HT1080 (cell line): ENCODE measurements at regions not wholly inside any gene's neighbourhood (a gene's known extent, or its start where the extent isn't known, plus 50 kb on each side); places are given as distances from the start of the nearest gene placed in this dataset.

Experiments
- DNase-seq: peaks from one replicate; pipeline ENCODE4 v3.0.0-alpha.2; 2015; ENCODE audit warnings: low read depth

DNA sequence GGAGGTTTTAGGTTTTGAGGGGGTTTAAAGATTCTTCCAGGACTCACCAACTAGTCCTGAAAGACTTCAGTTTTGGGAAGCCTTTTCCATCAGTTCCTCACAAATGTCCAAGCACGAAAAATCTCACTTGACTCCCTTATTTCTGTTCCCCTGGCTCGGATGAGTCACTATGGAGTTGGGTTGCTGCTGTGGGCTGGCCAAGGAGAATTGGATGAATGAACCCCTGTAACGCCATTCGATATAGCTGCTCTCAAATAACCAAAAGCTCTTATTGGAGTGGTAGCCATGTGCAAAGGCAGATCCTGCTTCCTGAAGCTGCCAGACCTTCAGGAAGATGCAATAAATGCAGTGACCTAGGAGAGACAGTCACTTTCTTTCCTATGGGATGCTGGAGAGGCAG, 417.0 kb downstream of the ZNF521 start:
- DNase-seq = no peak

DNA sequence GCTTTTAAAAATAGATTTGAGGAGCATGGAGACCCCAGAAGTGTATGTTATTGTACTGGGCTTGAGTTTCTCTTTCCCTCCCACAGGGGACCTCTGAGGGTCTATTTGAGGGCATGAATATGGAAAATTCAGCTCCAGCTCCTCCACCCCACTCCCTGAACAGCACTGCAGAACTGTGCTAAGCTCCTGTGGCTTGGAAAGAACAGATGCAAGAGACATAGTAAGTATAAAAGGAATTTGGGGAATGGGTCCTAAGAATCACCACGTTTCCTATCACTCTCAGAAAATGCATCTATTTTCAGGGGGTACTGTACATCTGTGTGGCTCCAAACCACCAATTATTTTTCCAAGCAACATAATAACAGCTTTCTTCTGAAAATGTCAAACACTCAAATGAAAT, 416.1 kb downstream of the ZNF521 start:
- DNase-seq = no peak

DNA sequence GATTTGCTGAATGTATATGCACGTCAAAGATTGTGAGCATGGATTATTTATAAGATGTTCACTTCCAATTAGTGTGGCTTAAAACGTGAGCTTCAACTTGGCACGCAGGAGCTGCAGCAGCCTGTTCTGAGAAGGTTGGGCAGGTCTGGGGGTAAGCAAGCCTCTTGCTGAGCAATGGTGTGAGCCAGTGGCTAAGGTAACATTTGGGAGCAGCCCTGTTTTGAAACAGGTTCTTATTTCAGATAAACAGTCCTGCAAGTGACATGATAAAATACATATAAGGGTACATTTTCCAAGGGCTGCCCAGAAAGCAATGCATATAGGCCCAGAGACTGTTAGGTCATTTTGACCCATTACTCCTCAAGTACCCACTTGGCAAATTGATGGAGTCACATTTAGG, 415.3 kb downstream of the ZNF521 start:
- no peak for DNase-seq

DNA sequence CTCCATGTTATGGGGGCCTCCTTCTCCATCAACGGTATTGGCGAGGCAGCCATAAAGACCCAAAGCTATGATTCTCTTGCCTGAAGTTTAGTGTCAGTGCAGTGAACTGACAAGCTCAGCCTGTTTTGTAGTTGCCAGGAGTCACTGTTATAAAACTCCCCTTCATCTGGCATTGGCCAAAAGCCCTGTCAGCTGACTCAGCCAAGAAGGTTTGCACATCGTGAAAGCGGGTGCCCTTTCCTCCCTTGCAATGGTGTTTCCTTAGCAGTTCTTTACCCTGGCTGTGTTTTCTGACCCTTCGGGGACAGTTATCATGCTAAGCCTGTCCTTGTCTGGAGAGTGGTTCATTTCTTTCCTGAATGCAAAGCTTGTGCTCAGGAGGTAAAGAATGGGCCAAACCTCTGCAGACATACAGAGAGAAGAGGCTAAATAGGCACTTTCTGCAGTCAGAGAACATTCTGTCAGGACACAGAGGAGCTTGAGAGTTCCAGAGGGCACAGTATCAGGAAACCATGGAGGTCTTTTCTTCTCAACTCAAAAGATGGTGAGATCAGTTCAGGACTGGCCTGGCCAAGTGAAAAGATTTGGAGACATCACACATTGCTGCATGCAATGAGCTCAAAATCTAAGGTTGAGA, 414.2 kb downstream of the ZNF521 start:
- no peak for DNase-seq

DNA sequence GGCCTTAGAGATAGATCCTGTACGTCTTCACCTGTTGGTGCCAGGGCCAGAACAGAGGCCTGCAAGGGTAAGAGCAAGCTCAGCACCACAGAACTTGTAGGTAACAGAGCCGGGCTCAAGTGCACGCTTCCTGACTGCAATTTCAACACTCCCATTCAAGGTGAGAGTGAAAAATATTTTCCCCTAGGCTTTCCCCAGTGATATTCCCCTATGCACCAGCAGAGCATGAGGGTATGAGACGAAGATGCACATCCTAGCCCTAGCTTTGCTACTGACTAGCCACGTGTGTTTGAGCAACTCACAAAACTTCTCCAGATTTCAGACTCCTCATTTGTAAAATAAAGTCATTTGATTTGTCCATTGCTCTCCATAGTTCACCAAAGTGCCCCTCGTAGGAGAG, 411.6 kb downstream of the ZNF521 start:
- DNase-seq = no peak

DNA sequence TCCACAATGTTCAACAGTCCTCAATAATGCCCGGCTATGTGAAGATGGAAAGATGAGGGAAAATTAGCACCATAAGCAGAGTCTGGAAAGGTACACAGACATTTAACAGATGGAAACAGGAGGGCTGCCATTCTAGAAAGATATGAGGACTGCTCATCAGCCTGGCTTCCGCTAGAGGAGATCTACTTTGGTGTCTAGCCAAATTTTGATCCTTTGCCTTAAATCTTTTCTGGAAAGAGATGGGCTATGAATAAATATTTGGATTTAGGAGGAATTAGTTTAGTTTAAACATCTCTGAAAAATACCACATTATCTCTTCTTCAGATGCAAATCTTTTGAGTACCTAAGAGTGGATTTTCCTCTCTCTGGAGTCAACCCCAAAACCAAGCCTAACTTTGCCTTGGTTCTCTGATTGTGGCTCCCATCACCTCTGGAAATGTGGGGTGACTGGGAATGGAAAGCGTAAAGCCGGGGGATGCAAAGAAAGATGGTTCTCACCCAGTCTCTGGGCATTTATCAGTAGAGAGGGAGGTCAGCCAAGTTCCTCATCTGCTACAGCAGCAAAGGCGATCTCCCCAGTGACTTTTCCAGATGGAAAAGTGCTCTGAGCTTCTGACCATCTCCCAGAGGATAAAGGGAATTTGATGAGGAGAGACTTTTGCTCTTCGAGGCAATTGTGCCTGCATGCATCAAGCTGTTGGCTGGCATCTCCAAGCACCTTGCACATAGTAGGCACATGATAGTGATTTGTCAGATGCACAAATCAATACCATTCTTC, 410.6 kb downstream of the ZNF521 start:
- DNase-seq = no peak

DNA sequence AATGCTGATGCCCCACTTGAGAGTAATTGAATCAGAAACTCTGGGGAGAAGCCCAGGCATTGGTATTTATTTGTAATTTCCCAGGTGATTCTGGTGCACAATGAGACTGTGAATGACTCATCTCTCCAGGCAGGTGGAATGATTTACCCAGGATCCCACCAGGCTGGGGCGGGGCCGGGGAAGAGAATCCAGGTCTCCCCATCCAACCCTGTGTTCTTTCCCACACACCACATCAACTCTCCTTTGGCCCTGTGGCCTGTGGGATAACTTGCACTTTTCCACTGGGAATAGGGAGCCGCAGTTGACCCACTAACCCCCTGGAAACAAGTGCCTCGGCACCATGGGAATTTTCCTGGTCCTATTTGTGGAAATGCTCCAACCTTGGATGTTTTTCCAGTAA, 409.8 kb downstream of the ZNF521 start:
- DNase-seq = no peak

DNA sequence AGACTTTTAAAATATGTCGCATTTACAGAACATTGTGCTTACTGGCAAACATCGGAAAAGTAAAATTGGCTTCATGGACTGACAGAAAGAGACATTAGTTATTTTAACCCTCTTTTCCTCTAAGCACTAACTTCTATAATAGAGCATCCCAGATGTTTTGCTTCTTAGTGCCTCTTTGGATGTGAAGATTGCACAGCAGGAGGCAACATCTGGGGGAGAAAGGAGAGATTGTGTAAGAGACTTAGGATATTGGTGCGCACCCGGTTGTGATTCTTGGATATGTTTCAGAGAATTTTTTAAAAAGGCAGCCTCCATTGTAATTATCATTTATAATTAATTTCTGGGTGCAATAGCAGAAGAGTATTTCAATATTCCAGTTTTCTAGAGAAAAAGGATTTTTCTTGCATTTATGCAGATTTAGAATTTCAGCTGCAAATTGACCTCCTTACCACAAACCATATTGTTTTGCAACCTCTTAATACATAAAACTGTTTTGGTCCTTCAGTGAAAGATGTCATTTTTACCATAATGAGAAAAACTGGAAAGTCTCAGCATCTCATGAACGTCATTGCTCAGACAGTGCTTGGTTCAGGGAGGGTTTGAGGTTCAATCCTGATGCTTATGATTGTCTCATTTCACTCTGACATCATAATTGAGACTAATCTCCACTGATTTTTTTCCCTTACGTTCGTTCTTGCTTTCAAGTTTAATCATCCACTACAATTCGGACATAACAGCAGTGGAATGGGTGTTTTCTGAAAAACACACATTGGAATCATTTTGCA, 404.3 kb downstream of the ZNF521 start:
- no peak for DNase-seq

DNA sequence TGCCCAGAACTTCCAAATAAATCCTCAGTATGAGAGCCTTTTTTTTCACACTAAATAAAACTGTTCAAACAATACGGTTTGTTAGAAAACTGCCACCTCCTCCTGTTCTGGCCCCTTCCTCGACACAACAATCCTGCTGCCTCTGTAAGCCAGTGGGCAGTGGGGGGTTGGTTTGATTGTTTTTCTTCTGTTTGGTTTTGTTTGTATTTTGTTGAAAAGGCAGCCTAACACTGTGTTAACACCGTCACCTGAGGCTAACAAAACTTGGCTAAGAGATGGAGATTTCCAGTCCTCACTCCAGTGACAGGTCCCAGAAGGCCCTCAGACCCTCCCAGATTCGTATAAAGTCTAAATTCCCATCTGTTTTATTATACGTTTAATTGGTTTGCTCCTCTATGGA, 402.1 kb downstream of the ZNF521 start:
- no peak for DNase-seq

DNA sequence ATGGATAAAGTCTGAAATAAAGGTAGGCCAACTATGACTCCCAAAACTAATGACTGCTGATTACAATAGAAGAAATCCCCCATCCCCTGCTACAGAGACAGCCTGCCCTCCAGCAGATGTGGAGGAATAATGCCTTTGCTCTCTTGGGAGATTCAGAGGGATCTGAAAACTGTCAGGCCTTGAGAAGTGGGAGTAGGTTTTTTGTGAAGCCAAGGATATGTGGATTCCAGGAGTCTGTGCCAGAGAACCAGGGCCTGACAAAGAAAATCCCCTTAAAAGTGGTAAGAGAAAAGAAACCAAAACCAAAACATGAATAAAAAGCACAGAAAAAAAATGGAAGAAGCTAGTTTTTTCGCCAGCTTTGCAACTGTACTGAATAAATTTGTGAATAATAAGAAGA, 397.6 kb downstream of the ZNF521 start:
- DNase-seq = no peak

DNA sequence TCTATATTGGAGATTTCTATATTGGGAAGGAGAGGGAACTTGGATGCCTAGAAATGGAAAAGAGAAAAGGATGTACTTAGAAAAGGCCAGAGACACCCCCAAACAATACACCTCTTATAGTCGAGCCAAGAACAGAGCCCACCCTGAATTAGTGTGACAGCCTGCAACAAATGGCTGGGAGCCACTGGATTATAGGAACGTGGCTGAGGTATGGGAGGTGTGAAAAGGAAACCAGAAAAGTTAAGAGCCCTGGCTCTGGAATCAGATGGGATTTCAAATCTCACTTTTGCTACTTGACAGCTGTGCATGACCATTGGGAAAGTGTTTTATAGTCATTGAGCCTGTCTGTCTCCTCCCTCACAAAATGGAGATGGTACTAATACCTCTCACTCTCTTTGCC, 394.0 kb downstream of the ZNF521 start:
- DNase-seq = no peak

DNA sequence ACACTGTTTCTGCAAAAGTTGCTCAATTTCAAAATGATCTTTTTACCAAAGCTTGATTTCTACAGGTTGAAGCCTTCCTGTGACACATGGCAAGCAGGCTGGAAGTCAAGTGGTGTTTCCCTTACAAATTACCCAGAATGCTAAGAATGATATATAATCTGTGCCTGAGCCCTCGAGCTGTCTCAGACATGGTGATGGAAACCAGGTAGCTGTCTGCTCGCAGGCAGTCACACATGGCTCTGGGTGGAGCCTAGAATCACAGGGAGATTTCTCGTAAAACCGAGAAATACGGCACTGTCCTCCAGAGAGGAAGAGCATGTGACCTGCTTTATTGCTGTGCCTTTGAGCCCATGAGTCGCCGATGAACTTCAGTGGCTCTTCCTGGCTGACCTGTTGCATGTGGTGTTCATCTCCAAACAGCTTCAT, 392.9 kb downstream of the ZNF521 start:
- peak; percentile 18 for DNase-seq

DNA sequence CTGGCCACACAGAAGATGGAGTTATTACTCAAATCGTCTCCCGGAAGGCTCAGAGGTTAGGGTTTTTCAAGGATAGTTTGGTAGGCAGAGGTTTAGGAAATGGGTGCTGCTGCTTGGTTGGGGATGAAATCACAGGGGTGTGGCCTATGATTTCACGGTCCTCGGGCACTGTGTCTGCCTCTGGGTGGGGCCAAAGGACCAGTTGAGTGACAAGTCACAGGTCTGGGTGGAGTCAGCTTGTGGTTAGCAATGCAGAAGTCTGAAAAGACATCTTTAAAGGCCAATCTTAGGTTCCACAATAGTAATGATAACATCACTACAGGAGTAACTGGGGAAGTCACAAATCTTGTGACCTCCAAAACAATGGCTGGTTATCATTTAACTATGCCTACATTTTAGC, 387.8 kb downstream of the ZNF521 start:
- peak; percentile 53 for DNase-seq

DNA sequence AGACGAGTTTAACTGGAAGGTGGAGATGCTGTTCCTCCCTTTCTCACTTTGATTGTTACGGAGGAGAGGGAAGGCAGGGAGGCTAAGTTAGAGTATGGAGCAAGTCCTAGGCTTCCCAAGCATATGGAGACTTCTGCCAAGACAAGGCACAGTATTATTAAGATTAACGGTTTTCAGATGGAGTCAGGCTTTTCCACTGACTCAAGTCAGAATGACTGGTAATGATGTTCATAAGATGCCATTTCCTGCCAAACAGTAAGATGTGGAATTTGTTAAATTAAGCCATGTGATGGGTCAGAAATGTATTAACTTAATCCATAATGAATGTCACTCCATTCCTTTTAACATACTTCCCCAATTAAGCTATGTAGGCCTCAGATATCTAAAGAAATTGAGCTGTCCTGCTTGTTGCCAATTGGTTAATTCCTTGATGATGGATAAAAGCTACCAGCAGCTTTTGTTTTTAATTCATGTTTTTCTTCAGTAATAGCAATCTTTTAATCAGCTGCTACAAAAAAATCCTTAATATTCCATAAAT, 383.7 kb downstream of the ZNF521 start:
- DNase-seq = no peak

DNA sequence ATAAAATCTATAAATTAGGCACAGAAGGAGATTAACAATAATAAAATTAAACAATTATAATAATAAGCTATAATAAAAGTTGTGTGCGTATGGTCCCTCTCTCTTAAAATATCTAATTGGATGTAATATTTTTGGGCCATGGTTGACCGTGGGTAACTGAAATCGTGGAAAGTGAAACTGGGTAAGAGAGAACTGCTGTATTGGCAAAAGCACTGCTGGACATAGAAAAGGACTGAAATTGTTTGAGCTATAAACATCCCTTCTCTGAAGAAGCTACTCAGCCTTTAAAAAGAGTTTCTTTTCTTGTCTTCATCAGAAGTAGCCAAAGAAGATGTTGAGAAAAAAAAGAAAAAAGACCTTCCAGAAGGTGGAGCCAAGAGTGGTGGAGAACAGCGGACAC, 379.4 kb downstream of the ZNF521 start:
- no peak for DNase-seq

DNA sequence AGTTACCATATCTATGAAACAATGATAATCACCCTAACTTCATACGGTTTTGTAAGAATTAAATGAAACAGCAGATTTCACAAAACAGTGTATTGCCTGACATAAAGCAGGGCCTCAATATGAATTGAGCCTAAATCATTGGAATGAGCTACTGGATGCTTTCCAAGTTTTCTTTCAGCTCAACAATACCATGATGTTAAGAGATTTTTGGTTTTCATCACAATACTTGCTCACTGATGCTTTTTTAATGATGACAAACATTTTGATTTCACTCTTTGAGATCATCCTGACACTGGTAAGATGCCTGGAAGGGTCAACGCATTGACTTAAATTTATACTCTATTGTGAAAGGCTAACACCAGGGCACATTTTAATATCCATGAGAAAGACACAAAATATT, 377.5 kb downstream of the ZNF521 start:
- no peak for DNase-seq

DNA sequence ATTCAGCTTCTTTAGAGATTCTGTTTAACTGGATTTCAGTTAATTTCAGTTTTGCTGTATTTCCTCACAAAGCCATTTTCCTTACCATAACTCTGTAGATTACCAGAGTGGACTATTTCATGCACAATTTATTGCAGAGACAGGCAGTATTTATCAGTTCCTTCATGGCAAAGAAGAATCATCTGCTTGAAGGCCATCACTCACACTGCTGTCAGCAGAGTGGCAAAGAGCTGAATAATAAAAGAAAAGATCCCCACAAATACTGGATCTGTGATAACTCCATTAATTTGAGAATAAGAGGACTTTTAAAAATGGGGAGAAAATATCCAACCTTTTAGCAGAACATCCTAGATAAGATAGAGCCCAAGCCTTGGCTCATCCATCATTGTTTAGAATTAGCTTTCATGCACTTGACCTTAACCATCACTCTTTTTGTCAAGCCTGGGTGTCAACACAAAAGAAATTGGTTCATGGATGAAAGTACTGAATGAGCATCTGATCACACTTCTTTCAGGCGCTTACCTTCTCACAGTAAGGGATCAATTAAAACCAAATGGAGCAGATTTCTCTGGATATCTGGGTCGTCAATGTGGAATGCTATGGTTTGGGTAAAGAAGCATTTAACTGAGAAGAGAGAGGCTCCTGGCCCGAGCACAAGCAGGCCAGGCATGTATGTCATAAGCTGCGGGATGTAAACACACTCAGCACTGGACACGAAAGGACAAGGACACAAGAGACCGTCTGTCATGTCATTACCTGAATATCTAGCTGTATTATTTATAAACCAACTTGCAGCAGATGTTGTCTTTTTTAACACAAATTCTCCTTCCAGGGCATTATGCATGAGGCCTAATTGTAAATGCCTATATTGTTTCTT, 376.2 kb downstream of the ZNF521 start:
- DNase-seq = no peak

DNA sequence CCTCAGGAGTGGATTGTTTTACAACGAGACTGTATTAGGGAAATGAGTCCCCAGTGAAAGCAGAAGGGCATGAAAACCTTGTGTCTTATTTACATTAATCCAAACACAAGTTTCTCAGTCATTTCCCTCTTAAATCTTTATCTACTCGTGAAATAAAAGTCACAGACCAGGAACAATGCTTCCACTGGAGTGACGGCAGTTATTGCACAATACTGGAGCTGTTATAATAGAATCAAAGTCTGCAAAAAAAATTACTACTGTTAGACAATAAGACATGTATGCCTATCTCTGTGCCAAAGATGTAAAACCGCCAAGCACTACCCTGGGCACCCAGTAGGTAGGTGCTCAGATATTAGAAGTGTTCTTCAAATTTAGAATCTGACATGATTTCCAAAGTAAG, 375.5 kb downstream of the ZNF521 start:
- no peak for DNase-seq

DNA sequence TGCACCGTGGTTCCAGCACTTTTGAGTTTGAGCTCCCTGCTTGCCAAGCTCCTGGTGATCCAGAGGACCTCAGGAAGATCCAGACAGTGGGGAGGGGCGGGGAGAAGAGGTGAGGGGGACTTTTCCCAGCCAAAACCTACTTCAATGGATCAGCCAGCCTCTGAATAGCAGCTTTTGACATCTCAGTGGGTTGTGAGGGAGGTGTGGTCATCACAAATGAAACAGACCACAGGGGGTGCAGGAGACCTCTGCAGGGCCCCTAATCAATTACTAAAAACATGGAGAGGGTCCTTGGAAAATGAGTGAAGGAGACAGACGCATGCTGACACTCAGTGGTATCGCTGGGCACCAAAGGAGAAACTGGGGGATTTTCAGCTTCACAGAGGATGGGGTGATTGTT, 372.7 kb downstream of the ZNF521 start:
- no peak for DNase-seq

DNA sequence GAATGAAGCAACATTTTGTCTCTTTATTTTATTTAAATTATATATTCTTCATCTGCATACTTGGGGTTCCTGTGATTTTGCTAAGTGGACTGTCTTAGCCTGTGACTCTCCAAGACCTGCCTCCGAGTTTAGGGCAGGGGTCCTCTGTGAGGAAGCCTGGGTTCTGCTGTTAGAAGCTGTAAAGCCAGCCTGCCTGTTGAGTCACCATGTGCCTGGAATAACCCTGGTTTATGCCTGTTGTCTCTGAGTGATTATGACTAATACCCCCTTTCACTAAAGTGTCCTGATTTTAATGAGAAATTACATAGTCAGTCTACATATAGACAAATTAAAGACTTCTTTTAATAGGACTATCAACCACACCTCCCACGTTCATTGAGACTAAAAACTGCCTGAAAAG, 369.1 kb downstream of the ZNF521 start:
- DNase-seq = peak; percentile 47

DNA sequence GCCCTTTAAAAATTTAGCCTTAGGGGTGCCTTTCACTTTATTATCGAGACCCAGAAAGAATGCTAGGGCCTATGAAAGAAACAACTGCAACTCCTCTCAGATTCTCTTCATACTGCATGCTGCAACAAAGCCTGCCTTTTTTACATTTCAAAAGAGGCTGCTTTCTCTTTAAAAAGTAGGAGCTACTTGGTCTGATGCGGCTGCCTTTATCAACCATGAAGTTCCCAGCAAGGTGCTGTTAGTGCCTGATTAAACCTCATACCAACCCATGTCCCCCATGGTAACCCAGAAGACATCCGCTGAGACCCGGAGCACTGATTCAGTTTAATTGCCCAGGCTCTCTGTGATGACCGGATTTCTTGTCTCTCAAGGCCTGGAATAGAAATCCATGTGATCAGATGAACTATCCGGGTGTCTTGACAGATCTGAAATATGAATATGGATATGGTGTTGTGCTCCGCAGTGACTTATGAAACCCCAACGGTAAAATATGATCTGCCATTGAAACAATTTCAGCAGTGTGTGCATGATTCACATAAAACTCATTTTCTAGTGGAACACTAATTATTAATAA, 368.3 kb downstream of the ZNF521 start:
- no peak for DNase-seq
